ENCODE measurements at regions not wholly inside any gene's neighbourhood (a gene's known extent, or its start where the extent isn't known, plus 50 kb on each side); places are given as distances from the start of the nearest gene placed in this dataset.
"Not testable (repeated sequence)": the region's sequence is repeated elsewhere in the genome, so short reads cannot be mapped to it uniquely, and the experiment has no call there.

DNA sequence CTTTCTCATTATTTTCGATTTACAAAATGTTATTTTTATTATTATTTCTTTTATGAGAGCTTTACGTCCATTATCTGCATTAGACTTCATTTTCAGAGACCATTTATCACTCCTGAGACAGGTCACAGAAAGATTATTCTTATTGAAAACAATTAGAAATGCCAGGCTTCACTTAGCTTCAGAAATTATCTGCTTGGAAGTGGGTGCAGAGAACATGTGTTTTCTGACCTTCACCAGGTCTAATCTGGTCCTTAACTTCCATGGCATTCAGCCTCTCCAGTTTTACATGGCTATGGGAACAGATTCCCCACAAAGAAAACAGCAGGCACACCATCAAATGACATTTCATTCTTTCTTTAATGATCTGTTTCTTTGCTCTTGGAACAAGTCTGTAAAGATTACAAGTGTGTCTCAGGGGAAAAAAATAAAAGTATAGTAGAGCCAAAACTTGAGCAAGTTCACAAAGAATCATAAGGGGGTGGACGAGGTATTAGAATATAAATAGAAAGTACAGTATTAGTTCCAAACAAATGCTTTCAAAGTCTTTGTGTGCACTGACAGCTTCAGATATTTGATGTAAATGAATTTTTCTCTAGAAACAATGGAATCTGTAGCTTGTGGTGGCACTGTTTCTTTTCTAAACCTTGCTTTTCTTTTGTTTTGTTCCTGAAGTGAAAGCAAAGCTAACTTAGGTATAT, 294.2 kb upstream of the MEIS2 start:
- WGBS (ENCODE audit: insufficient coverage) = no CpG with 5 or more reads among the region's 3 CpGs
- DNase-seq = peak; percentile 6
- H3K36me3 ChIP-seq (ENCODE audit: control insufficient read depth, insufficient read depth, low read length) = no peaks in the 10 kb centered on the region
- no peaks in the 10 kb centered on the region for H3K27me3 ChIP-seq (ENCODE audit: control insufficient read depth, insufficient read depth, low read length)
- peaks cover 4% of the 10 kb centered on the region for H3K9me3 ChIP-seq (replicated peaks; ENCODE audit: control insufficient read depth, low read depth, low read length)
- H3K4me3 ChIP-seq (ENCODE audit: low read length) = no peak overlapping the region
- no peak overlapping the region for H3K27ac ChIP-seq (ENCODE audit: low read length)
- no peaks in the 10 kb centered on the region for H3K4me1 ChIP-seq (ENCODE audit: control insufficient read depth, insufficient read depth, low read length)

DNA sequence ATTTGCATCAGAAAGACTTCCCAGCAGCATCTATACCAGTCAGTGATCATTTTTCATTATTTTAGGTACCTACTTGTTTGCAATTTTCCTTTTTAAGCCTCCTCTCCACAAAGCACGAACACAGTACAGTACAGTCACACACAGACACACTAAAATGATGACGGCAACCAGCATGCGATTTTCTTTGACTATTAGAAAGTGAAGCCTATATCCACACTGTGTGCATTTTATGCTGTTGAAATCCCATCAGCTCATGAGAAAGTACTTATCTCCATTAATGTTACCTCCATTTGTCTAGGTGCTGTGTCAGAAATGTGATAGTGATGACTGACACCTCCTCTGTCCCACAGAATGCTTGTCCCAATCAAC, 294.7 kb upstream of the MEIS2 start:
- no peak for DNase-seq
- Histone ChIP-seq H3K27ac (ENCODE audit: low read length) (no peak overlapping the region), H3K36me3 (ENCODE audit: control insufficient read depth, insufficient read depth, low read length) (no peaks in the 10 kb centered on the region), H3K27me3 (ENCODE audit: control insufficient read depth, insufficient read depth, low read length) (no peaks in the 10 kb centered on the region), H3K4me1 (ENCODE audit: control insufficient read depth, insufficient read depth, low read length) (no peaks in the 10 kb centered on the region), H3K4me3 (ENCODE audit: low read length) (no peak overlapping the region), H3K9me3 (replicated peaks; ENCODE audit: control insufficient read depth, low read depth, low read length) (peaks cover 2% of the 10 kb centered on the region)
- 65% methylated on average over 2 of the region's 3 CpGs for WGBS (ENCODE audit: insufficient coverage)

- Histone ChIP-seq H3K36me3 (ENCODE audit: control insufficient read depth, insufficient read depth, low read length) (no peaks in the 10 kb centered on the region), H3K9me3 (replicated peaks; ENCODE audit: control insufficient read depth, low read depth, low read length) (no peaks in the 10 kb centered on the region), H3K27ac (ENCODE audit: low read length) (no peak overlapping the region), H3K4me1 (ENCODE audit: control insufficient read depth, insufficient read depth, low read length) (no peaks in the 10 kb centered on the region), H3K4me3 (ENCODE audit: low read length) (no peak overlapping the region), H3K27me3 (ENCODE audit: control insufficient read depth, insufficient read depth, low read length) (no peaks in the 10 kb centered on the region)
- DNase-seq = no peak
- 49% methylated on average over 2 of the region's 3 CpGs for WGBS (ENCODE audit: insufficient coverage)
These were observed 297.1 kb upstream of the MEIS2 start for GRCh38 chr15:37397266-37398022.

DNA sequence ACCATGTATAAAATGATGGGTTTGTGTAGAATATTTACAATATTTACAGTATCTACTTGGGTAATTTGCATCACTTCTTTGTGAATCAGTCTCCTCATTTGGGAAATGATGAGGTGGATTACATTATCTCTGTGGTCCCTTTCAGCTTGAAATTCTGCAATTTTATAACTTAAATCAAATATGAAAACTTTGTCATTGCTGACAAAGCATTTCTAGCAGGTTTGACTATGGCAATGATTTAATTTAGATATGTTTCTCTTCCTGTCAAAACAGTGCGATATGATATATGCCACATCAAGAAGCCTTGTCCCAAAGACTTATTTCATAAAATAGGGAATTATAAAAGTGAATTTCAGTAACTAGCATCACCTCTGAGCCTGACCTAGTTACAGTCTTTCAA, 315.8 kb upstream of the MEIS2 start:
- H3K4me1 ChIP-seq (ENCODE audit: control insufficient read depth, insufficient read depth, low read length) = no peaks in the 10 kb centered on the region
- no peak overlapping the region for H3K27ac ChIP-seq (ENCODE audit: low read length)
- H3K36me3 ChIP-seq (ENCODE audit: control insufficient read depth, insufficient read depth, low read length) = no peaks in the 10 kb centered on the region
- DNase-seq = no peak
- H3K27me3 ChIP-seq (ENCODE audit: control insufficient read depth, insufficient read depth, low read length) = no peaks in the 10 kb centered on the region
- H3K9me3 ChIP-seq (replicated peaks; ENCODE audit: control insufficient read depth, low read depth, low read length) = no peaks in the 10 kb centered on the region
- no CpG with 5 or more reads among the region's 1 CpG for WGBS (ENCODE audit: insufficient coverage)
- no peak overlapping the region for H3K4me3 ChIP-seq (ENCODE audit: low read length)

GRCh38 chr15:37425541-37425940, 325.2 kb upstream of the MEIS2 start:
- no peak overlapping the region for H3K27ac ChIP-seq (ENCODE audit: low read length)
- no peaks in the 10 kb centered on the region for H3K36me3 ChIP-seq (ENCODE audit: control insufficient read depth, insufficient read depth, low read length)
- H3K9me3 ChIP-seq (replicated peaks; ENCODE audit: control insufficient read depth, low read depth, low read length) = no peaks in the 10 kb centered on the region
- no peaks in the 10 kb centered on the region for H3K4me1 ChIP-seq (ENCODE audit: control insufficient read depth, insufficient read depth, low read length)
- no peaks in the 10 kb centered on the region for H3K27me3 ChIP-seq (ENCODE audit: control insufficient read depth, insufficient read depth, low read length)
- DNase-seq = no peak
- no CpG with 5 or more reads among the region's 1 CpG for WGBS (ENCODE audit: insufficient coverage)
- H3K4me3 ChIP-seq (ENCODE audit: low read length) = no peak overlapping the region

DNA sequence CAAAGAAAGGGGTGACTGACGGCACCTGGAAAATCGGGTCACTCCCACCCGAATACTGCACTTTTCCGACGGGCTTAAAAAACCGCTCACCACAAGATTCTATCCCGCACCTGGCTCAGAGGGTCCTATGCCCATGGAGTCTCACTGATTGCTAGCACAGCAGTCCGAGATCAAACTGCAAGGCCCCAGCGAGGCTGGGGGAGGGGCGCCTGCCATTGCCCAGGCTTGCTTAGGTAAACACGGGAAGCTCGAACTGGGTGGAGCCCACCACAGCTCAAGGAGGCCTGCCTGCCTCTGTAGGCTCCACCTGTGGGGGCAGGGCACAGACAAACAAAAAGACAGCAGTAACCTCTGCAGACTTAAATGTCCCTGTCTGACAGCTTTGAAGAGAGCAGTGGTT, 327.0 kb upstream of the MEIS2 start:
- H3K36me3 ChIP-seq (ENCODE audit: control insufficient read depth, insufficient read depth, low read length); H3K27me3 ChIP-seq (ENCODE audit: control insufficient read depth, insufficient read depth, low read length); H3K4me3 ChIP-seq (ENCODE audit: low read length); H3K27ac ChIP-seq (ENCODE audit: low read length); H3K4me1 ChIP-seq (ENCODE audit: control insufficient read depth, insufficient read depth, low read length); DNase-seq; H3K9me3 ChIP-seq (replicated peaks; ENCODE audit: control insufficient read depth, low read depth, low read length): not testable (repeated sequence)
- 86% methylated on average over 8 of the region's 12 CpGs for WGBS (ENCODE audit: insufficient coverage)

GRCh38 chr15:37446921-37447320, 346.6 kb upstream of the MEIS2 start:
- no peak for DNase-seq
- Histone ChIP-seq H3K4me1 (ENCODE audit: control insufficient read depth, insufficient read depth, low read length) (no peaks in the 10 kb centered on the region), H3K4me3 (ENCODE audit: low read length) (no peak overlapping the region), H3K27me3 (ENCODE audit: control insufficient read depth, insufficient read depth, low read length) (no peaks in the 10 kb centered on the region), H3K36me3 (ENCODE audit: control insufficient read depth, insufficient read depth, low read length) (no peaks in the 10 kb centered on the region), H3K9me3 (replicated peaks; ENCODE audit: control insufficient read depth, low read depth, low read length) (no peaks in the 10 kb centered on the region), H3K27ac (ENCODE audit: low read length) (no peak overlapping the region)
- no CpG with 5 or more reads among the region's 2 CpGs for WGBS (ENCODE audit: insufficient coverage)

DNA sequence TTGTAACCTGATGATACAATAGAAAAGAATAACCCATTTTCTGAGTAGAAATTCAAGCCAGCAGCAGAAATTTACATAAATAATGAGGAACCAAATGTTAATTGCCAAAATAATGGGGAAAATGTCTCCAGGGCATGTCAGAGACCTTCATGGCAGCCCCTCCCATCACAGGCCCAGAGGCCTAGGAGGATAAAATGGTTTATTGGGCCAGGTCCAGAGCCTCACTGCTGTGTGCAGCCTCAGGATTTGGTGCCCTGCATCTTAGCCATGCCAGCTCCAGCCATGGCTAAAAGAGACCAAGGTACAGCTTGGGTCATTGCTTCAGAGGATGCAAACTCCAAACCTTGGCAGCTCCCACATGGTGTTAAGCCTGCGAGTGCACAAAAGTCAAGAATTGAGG, 352.1 kb upstream of the MEIS2 start:
- Histone ChIP-seq H3K27ac (ENCODE audit: low read length) (no peak overlapping the region), H3K4me1 (ENCODE audit: control insufficient read depth, insufficient read depth, low read length) (no peaks in the 10 kb centered on the region), H3K27me3 (ENCODE audit: control insufficient read depth, insufficient read depth, low read length) (no peaks in the 10 kb centered on the region), H3K36me3 (ENCODE audit: control insufficient read depth, insufficient read depth, low read length) (no peaks in the 10 kb centered on the region), H3K9me3 (replicated peaks; ENCODE audit: control insufficient read depth, low read depth, low read length) (peaks cover 3% of the 10 kb centered on the region), H3K4me3 (ENCODE audit: low read length) (no peak overlapping the region)
- 100% methylated on average over 1 of the region's 1 CpG for WGBS (ENCODE audit: insufficient coverage)
- DNase-seq = no peak

DNA sequence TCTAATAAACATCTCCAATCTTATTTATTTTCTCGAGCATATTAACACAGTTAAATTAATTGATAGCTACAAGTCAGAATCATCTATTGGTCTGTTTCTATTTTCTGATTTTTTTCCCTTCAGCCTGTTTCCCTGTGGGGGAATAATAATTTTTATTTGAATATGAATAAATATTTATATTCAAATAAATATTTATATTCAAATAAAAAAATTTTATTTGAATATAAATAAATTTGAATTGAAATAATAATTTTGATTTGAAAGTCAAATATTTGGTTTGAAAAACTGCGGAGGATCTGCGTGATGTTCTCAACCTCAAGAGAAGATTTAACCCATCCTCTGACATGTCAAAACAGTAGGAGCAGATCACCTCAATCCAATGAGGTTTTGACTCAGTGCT, 380.1 kb upstream of the MEIS2 start:
- H3K27me3 ChIP-seq (ENCODE audit: control insufficient read depth, insufficient read depth, low read length) = no peaks in the 10 kb centered on the region
- H3K27ac ChIP-seq (ENCODE audit: low read length) = no peak overlapping the region
- DNase-seq = no peak
- no CpG with 5 or more reads among the region's 3 CpGs for WGBS (ENCODE audit: insufficient coverage)
- H3K9me3 ChIP-seq (replicated peaks; ENCODE audit: control insufficient read depth, low read depth, low read length) = no peaks in the 10 kb centered on the region
- H3K36me3 ChIP-seq (ENCODE audit: control insufficient read depth, insufficient read depth, low read length) = no peaks in the 10 kb centered on the region
- no peaks in the 10 kb centered on the region for H3K4me1 ChIP-seq (ENCODE audit: control insufficient read depth, insufficient read depth, low read length)
- H3K4me3 ChIP-seq (ENCODE audit: low read length) = no peak overlapping the region

GRCh38 chr15:37481126-37481525, 380.8 kb upstream of the MEIS2 start:
- Histone ChIP-seq H3K4me1 (ENCODE audit: control insufficient read depth, insufficient read depth, low read length) (no peaks in the 10 kb centered on the region), H3K9me3 (replicated peaks; ENCODE audit: control insufficient read depth, low read depth, low read length) (no peaks in the 10 kb centered on the region), H3K36me3 (ENCODE audit: control insufficient read depth, insufficient read depth, low read length) (no peaks in the 10 kb centered on the region), H3K27ac (ENCODE audit: low read length) (no peak overlapping the region), H3K27me3 (ENCODE audit: control insufficient read depth, insufficient read depth, low read length) (no peaks in the 10 kb centered on the region), H3K4me3 (ENCODE audit: low read length) (no peak overlapping the region)
- DNase-seq = no peak
- WGBS (ENCODE audit: insufficient coverage) = 60% methylated on average over 1 of the region's 1 CpG

Data from muscle of leg (tissue), 3 donors.